ENCODE measurements at regions not wholly inside any gene's neighbourhood (a gene's known extent, or its start where the extent isn't known, plus 50 kb on each side); places are given as distances from the start of the nearest gene placed in this dataset.
"Not testable (repeated sequence)": the region's sequence is repeated elsewhere in the genome, so short reads cannot be mapped to it uniquely, and the experiment has no call there.

DNA sequence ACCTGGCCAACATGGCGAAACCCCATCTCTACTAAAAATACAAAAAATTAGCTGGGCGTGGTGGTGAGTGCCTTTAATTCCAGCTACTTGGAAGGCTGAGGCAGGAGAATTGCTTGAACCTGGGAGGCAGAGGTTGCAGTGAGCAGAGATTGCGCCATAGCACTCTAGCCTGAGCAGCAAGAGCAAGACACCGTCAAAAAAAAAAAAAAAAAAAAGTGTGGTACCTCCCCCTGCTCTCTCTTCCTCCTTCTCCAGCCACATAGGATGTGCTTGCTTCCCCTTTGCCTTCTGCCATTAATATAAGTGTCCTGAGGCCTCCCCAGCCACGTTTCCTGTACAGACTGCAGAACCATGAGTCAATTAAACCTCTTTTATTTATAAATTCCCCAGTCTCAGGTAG is 226.8 kb downstream of the CYP26B1 start:
- TF ChIP-seq CTCF (IDR thresholded peaks at IDR 0.05; ENCODE audit: low read length); EZH2 (optimal IDR thresholded peaks at IDR 0.05; ENCODE audit: low read depth, low read length): not testable (repeated sequence)

All from MM.1S (cell line).